Mesendoderm (in vitro differentiated cells): ENCODE measurements at regions not wholly inside any gene's neighbourhood (a gene's known extent, or its start where the extent isn't known, plus 50 kb on each side); places are given as distances from the start of the nearest gene placed in this dataset. TPM values are rescaled to one million over a fixed set of nuclear protein-coding genes. Genes with fewer than 3 reads are reported as not detected.

Experiments used
- DNase-seq: peaks from one replicate; pipeline ENCODE4 v3.0.0; 2013
- H2AK5ac ChIP-seq: 2 replicates; pipeline ENCODE4 v1.6.1; 2013; ENCODE audit warnings: low read length, inconsistent platforms
- H2BK120ac ChIP-seq: 2 replicates; pipeline ENCODE4 v1.6.1; 2013; ENCODE audit warnings: low read depth, mild to moderate bottlenecking, low read length, moderate library complexity, mixed read lengths
- H2BK15ac ChIP-seq: replicated peaks from 2 replicates; pipeline ENCODE4 v1.6.1; 2013; ENCODE audit warnings: low read depth, mild to moderate bottlenecking, moderate library complexity
- H2BK5ac ChIP-seq: 2 replicates; pipeline ENCODE4 v1.6.1; 2013; ENCODE audit warnings: low read length, inconsistent platforms
- H3K18ac ChIP-seq: 2 replicates; pipeline ENCODE4 v1.6.1; 2013; ENCODE audit warnings: mild to moderate bottlenecking, low read length, mixed read lengths
- H3K23ac ChIP-seq: one replicate; pipeline ENCODE4 v1.6.1; 2013; ENCODE audit warnings: low read length
- H3K27ac ChIP-seq: 2 replicates; pipeline ENCODE4 v1.5.1; 2013; ENCODE audit warnings: low read depth, mild to moderate bottlenecking, inconsistent platforms, low read length, moderate library complexity
- H3K27me3 ChIP-seq: 2 replicates; pipeline ENCODE4 v1.6.1; 2013; ENCODE audit warnings: low read length, control low read depth, mild to moderate bottlenecking, inconsistent platforms; ENCODE audit not compliant: insufficient read depth, poor library complexity
- H3K36me3 ChIP-seq: 2 replicates; pipeline ENCODE4 v1.6.1; 2013; ENCODE audit warnings: low read length, inconsistent platforms; ENCODE audit not compliant: control insufficient read depth, insufficient read depth
- H3K4ac ChIP-seq: one replicate; pipeline ENCODE4 v1.6.1; 2013; ENCODE audit warnings: low read depth, mild to moderate bottlenecking, low read length, moderate library complexity
- H3K4me1 ChIP-seq: 2 replicates; pipeline ENCODE4 v1.6.1; 2013; ENCODE audit warnings: low read depth, low read length, inconsistent platforms; ENCODE audit not compliant: control insufficient read depth
- H3K4me2 ChIP-seq: 2 replicates; pipeline ENCODE4 v1.6.1; 2013; ENCODE audit warnings: low read length
- H3K4me3 ChIP-seq: 2 replicates; pipeline ENCODE4 v1.5.1; 2013; ENCODE audit warnings: mild to moderate bottlenecking, low read length
- H3K56ac ChIP-seq: one replicate; pipeline ENCODE4 v1.6.1; 2013; ENCODE audit warnings: low read length
- H3K79me1 ChIP-seq: 2 replicates; pipeline ENCODE4 v1.6.1; 2013; ENCODE audit warnings: low read length, inconsistent platforms
- H3K79me2 ChIP-seq: 2 replicates; pipeline ENCODE4 v1.6.1; 2013; ENCODE audit warnings: mild to moderate bottlenecking, low read length; ENCODE audit not compliant: control insufficient read depth, insufficient read depth
- H3K9ac ChIP-seq: 2 replicates; pipeline ENCODE4 v1.6.1; 2013; ENCODE audit warnings: low read length, inconsistent platforms
- H4K5ac ChIP-seq: one replicate; pipeline ENCODE4 v1.6.1; 2013; ENCODE audit warnings: low read length
- H4K8ac ChIP-seq: one replicate; pipeline ENCODE4 v1.6.1; 2013; ENCODE audit warnings: low read depth, mild to moderate bottlenecking, control low read depth, low read length, moderate library complexity
- WGBS: extraction: QIAGEN DNeasy Blood & Tissue Kit; methylation state at CpG from one replicate; pipeline ENCODE4 v1.1.7; 2013; ENCODE audit warnings: low lambda C conversion rate, missing lambda C conversion rate; ENCODE audit not compliant: insufficient coverage; ENCODE audit errors: extremely low coverage; 5-methylcytosine and 5-hydroxymethylcytosine counted together
- small RNA-seq: library from polyadenylated mRNA; stranded (forward); fragments of <200 nt; extraction: miRNeasy Mini kit (QIAGEN cat#:217004); gene quantifications from one replicate; pipeline ENCODE3, GENCODE V24; 2013; ENCODE audit not compliant: insufficient read depth

DNA sequence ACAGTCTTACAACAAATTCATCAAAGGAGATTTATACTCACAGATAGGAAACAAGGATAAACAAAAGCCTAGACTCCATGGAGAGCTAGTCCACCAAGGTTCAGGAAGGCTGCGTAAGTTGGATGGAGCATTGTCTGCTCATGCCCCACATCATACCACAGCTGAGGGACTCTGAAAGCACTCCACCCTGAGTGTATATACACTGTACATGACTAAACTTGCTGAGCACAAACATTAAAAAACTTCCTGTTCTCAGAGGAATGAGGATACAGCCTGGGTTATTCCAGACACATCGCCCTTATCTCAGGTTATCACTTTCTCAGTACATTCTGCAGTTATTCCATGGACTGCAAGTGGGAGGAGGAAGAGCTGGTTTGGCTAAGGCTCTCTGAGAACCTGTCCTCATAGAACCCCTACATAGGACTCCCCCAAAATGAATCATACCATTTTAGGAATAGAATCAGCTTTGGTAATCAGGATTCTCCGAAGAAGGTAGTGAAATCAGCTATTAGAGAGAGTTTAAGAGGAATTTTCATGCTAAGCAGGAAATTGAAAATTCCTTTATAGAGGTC lies 58.0 kb upstream of the PRMT6 start:
- Histone ChIP-seq H2AK5ac (no peak overlapping the region), H2BK120ac (no peak overlapping the region), H3K4me2 (no peak overlapping the region), H3K56ac (no peak overlapping the region), H3K4me1 (no peaks in the 10 kb centered on the region), H3K79me2 (no peaks in the 10 kb centered on the region), H3K27me3 (no peaks in the 10 kb centered on the region), H2BK15ac (no peak overlapping the region), H3K79me1 (no peaks in the 10 kb centered on the region), H4K8ac (no peak overlapping the region), H3K36me3 (no peaks in the 10 kb centered on the region), H3K18ac (no peak overlapping the region), H3K27ac (no peak overlapping the region), H2BK5ac (no peak overlapping the region), H3K9ac (no peak overlapping the region), H3K23ac (no peak overlapping the region), H3K4ac (no peak overlapping the region), H4K5ac (no peak overlapping the region), H3K4me3 (no peak overlapping the region)
- DNase-seq: no peak
- WGBS: no CpG with 5 or more reads among the region's 3 CpGs

DNA sequence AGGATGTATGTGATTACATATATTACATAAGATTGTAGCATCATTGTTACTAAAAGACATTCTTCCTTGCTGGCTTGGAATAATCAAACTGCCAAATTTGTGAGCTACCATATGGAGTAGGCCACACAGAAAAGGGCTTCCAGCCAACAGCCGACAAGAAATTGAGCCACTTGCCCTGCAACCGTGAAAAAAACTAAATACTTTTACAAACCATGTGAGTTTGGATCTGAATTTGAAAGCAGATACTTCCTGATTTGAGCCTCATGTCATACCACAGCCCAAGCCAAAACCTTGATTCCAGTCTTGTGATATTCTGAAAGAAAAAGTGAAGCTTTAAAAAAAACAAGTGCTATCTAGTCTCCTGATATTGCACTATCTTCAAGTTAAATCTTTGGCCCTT lies 55.6 kb upstream of the PRMT6 start:
- no peak overlapping the region for H4K5ac ChIP-seq
- H3K4me1 ChIP-seq: no peaks in the 10 kb centered on the region
- no CpG with 5 or more reads among the region's 2 CpGs for WGBS
- H3K9ac ChIP-seq: no peak overlapping the region
- H3K27me3 ChIP-seq: no peaks in the 10 kb centered on the region
- H3K4ac ChIP-seq: no peak overlapping the region
- no peaks in the 10 kb centered on the region for H3K79me1 ChIP-seq
- H3K23ac ChIP-seq: no peak overlapping the region
- no peak overlapping the region for H2AK5ac ChIP-seq
- H2BK15ac ChIP-seq: no peak overlapping the region
- no peak overlapping the region for H2BK5ac ChIP-seq
- DNase-seq: no peak
- H3K4me2 ChIP-seq: no peak overlapping the region
- H3K36me3 ChIP-seq: no peaks in the 10 kb centered on the region
- no peak overlapping the region for H2BK120ac ChIP-seq
- no peak overlapping the region for H3K56ac ChIP-seq
- no peak overlapping the region for H3K27ac ChIP-seq
- no peaks in the 10 kb centered on the region for H3K79me2 ChIP-seq
- no peak overlapping the region for H3K18ac ChIP-seq
- no peak overlapping the region for H3K4me3 ChIP-seq
- H4K8ac ChIP-seq: no peak overlapping the region

DNA sequence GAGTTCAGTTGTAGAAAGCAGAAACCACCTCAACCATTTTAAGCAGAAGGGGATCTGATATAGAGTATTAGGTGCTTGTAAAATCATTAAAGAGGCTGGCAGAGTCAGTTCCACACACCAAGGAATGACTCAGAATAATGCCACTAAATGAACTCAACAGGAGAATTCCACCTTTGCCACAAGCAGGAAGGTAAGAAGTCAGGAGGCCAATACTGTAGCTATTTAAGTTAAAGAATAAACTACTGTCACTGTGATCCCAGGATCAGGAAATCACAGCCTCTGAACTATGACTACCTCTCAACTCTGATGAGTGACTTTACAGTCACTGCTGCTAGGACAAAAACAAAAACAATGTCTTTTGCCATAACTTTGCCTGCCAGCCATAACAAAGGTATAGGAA lies 52.5 kb upstream of the PRMT6 start:
- Histone ChIP-seq H3K4me3 (no peak overlapping the region), H2BK120ac (no peak overlapping the region), H3K4ac (no peak overlapping the region), H3K56ac (no peak overlapping the region), H3K18ac (no peak overlapping the region), H3K27ac (no peak overlapping the region), H3K27me3 (no peaks in the 10 kb centered on the region), H2BK15ac (no peak overlapping the region), H3K4me1 (no peaks in the 10 kb centered on the region), H3K23ac (no peak overlapping the region), H4K8ac (no peak overlapping the region), H3K79me2 (no peaks in the 10 kb centered on the region), H2AK5ac (no peak overlapping the region), H3K4me2 (no peak overlapping the region), H3K9ac (no peak overlapping the region), H3K79me1 (no peaks in the 10 kb centered on the region), H4K5ac (no peak overlapping the region), H3K36me3 (no peaks in the 10 kb centered on the region), H2BK5ac (no peak overlapping the region)
- no peak for DNase-seq

DNA sequence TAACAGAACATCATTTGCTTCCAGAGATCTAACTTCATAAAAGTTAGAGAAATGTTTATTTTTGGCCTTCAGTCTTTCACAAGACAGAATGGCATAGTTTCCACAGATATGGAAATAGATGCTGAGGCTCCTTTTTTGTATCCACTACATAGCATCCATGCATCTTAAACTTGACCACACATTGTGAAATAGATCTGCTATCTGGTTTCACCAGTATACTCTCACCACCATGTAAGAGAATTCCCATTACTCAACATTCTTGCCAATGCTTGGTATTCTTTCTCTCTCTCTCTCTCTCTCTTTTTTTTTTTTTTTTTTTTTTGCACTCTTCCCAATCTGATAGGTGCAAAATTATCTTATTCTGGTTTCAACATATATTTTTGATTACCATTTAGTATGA lies 52.1 kb upstream of the PRMT6 start:
- DNase-seq: no peak
- H4K5ac ChIP-seq: no peak overlapping the region
- H2BK5ac ChIP-seq: no peak overlapping the region
- H3K18ac ChIP-seq: no peak overlapping the region
- no peaks in the 10 kb centered on the region for H3K27me3 ChIP-seq
- H3K36me3 ChIP-seq: no peaks in the 10 kb centered on the region
- H3K4ac ChIP-seq: no peak overlapping the region
- no peak overlapping the region for H3K27ac ChIP-seq
- H2BK120ac ChIP-seq: no peak overlapping the region
- H2AK5ac ChIP-seq: no peak overlapping the region
- no peaks in the 10 kb centered on the region for H3K79me2 ChIP-seq
- no peaks in the 10 kb centered on the region for H3K4me1 ChIP-seq
- no peak overlapping the region for H3K23ac ChIP-seq
- no peak overlapping the region for H3K4me2 ChIP-seq
- H3K56ac ChIP-seq: no peak overlapping the region
- no peak overlapping the region for H4K8ac ChIP-seq
- no peak overlapping the region for H3K9ac ChIP-seq
- H2BK15ac ChIP-seq: no peak overlapping the region
- no peak overlapping the region for H3K4me3 ChIP-seq
- H3K79me1 ChIP-seq: no peaks in the 10 kb centered on the region

Small RNA genes lying in the stretch of these regions (small RNA-seq; reads per million reads assigned to genes)
- not detected for gene AL596327.1
- gene SEPT2P1: not detected
